ENCODE measurements at regions not wholly inside any gene's neighbourhood (a gene's known extent, or its start where the extent isn't known, plus 50 kb on each side); places are given as distances from the start of the nearest gene placed in this dataset.
"Not testable (repeated sequence)": the region's sequence is repeated elsewhere in the genome, so short reads cannot be mapped to it uniquely, and the experiment has no call there.

DNA sequence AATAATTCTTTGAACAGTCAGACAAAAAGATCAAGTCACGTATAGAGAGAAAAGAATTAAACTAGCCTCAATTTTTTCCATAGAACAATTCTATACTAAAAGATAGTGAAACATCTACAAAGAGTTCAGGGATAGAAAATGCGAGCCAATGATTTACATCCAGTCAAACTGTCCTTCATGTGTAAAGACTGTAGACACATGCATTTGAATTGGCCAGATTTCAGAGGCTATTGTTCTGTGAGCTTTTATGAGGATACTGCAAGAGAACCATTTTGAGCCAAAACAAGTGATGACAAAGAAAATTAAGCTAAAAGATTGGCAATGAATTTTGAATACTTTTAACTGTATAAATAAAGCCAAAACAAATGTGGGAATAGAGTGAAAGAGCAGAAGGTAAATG is 1230.3 kb downstream of the RPA4 start:
- Histone ChIP-seq H3K36me3 (ENCODE audit: control insufficient read depth, insufficient read depth, low read length) (no peaks in the 10 kb centered on the region), H3K27me3 (ENCODE audit: control insufficient read depth, insufficient read depth, low read length) (no peaks in the 10 kb centered on the region), H3K9me3 (ENCODE audit: control insufficient read depth, low read depth, low read length) (peaks cover 4% of the 10 kb centered on the region), H3K4me3 (ENCODE audit: low read length) (no peak overlapping the region), H3K4me1 (ENCODE audit: control insufficient read depth, insufficient read depth, low read length) (no peaks in the 10 kb centered on the region), H3K27ac (ENCODE audit: low read length) (no peak overlapping the region)
- no peak for DNase-seq
- no CpG with 5 or more reads among the region's 2 CpGs for WGBS (ENCODE audit: insufficient coverage, low lambda C conversion rate)

DNA sequence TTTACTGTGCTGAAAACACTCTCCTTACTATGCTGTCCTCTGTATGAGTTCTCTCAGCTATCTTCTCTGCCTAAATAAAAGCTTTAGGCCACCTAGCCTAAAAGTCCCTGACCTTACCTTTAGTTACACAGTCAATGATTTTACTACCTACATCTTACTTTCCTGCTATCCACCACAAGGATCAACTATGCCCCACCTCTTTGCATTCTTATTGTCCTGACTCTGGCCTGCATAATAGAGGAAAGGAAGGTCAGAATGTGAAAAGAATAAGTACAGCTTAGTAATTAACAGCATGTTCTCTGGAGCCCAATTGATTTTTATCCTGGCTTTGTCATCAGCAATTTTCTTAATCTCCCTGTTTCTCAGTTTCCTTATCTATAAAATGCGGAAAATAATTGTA is 1257.8 kb downstream of the RPA4 start:
- WGBS (ENCODE audit: insufficient coverage, low lambda C conversion rate): no CpG with 5 or more reads among the region's 1 CpG
- DNase-seq: no peak
- H3K27me3 ChIP-seq (ENCODE audit: control insufficient read depth, insufficient read depth, low read length): no peaks in the 10 kb centered on the region
- no peak overlapping the region for H3K4me3 ChIP-seq (ENCODE audit: low read length)
- no peaks in the 10 kb centered on the region for H3K36me3 ChIP-seq (ENCODE audit: control insufficient read depth, insufficient read depth, low read length)
- H3K27ac ChIP-seq (ENCODE audit: low read length): no peak overlapping the region
- no peaks in the 10 kb centered on the region for H3K9me3 ChIP-seq (ENCODE audit: control insufficient read depth, low read depth, low read length)
- no peaks in the 10 kb centered on the region for H3K4me1 ChIP-seq (ENCODE audit: control insufficient read depth, insufficient read depth, low read length)

GRCh38 chrX:98191003-98191402 is 1307.3 kb downstream of the RPA4 start:
- H3K4me1 ChIP-seq (ENCODE audit: control insufficient read depth, insufficient read depth, low read length): no peaks in the 10 kb centered on the region
- H3K9me3 ChIP-seq (ENCODE audit: control insufficient read depth, low read depth, low read length): no peaks in the 10 kb centered on the region
- no CpG with 5 or more reads among the region's 1 CpG for WGBS (ENCODE audit: insufficient coverage, low lambda C conversion rate)
- no peaks in the 10 kb centered on the region for H3K36me3 ChIP-seq (ENCODE audit: control insufficient read depth, insufficient read depth, low read length)
- H3K27ac ChIP-seq (ENCODE audit: low read length): no peak overlapping the region
- H3K4me3 ChIP-seq (ENCODE audit: low read length): no peak overlapping the region
- H3K27me3 ChIP-seq (ENCODE audit: control insufficient read depth, insufficient read depth, low read length): no peaks in the 10 kb centered on the region
- DNase-seq: no peak

- Histone ChIP-seq H3K36me3 (ENCODE audit: control insufficient read depth, insufficient read depth, low read length) (no peaks in the 10 kb centered on the region), H3K4me1 (ENCODE audit: control insufficient read depth, insufficient read depth, low read length) (no peaks in the 10 kb centered on the region), H3K9me3 (ENCODE audit: control insufficient read depth, low read depth, low read length) (no peaks in the 10 kb centered on the region), H3K27me3 (ENCODE audit: control insufficient read depth, insufficient read depth, low read length) (no peaks in the 10 kb centered on the region), H3K4me3 (ENCODE audit: low read length) (no peak overlapping the region), H3K27ac (ENCODE audit: low read length) (no peak overlapping the region)
- DNase-seq: no peak
- no CpG with 5 or more reads among the region's 2 CpGs for WGBS (ENCODE audit: insufficient coverage, low lambda C conversion rate)
Measured at GRCh38 chrX:98194036-98194435, 1310.3 kb downstream of the RPA4 start.

- Histone ChIP-seq H3K4me3 (ENCODE audit: low read length) (no peak overlapping the region), H3K27ac (ENCODE audit: low read length) (no peak overlapping the region), H3K36me3 (ENCODE audit: control insufficient read depth, insufficient read depth, low read length) (no peaks in the 10 kb centered on the region), H3K4me1 (ENCODE audit: control insufficient read depth, insufficient read depth, low read length) (no peaks in the 10 kb centered on the region), H3K27me3 (ENCODE audit: control insufficient read depth, insufficient read depth, low read length) (no peaks in the 10 kb centered on the region), H3K9me3 (ENCODE audit: control insufficient read depth, low read depth, low read length) (no peaks in the 10 kb centered on the region)
- WGBS (ENCODE audit: insufficient coverage, low lambda C conversion rate): no CpG with 5 or more reads among the region's 2 CpGs
- no peak for DNase-seq
Measured at GRCh38 chrX:98203800-98204199, 1320.1 kb downstream of the RPA4 start.

DNA sequence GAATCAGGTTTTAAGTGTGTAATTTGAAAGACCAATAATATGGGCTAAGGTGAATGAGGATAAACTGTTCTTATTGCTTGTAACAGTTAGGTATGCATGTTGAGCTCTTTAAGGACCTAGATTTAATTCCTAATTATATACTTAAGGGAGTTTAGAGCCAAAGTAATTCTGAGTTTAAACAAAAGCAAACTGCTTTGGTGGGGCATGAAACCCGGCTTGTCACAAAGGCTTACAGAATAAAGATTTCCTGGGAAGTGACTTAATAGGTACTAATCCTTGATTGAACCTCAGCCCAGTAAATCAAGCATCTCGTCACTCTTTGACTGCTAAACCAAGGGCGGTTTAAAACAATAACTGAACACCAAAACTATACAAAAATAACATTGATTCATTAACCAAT is 1324.2 kb downstream of the RPA4 start:
- H3K9me3 ChIP-seq (ENCODE audit: control insufficient read depth, low read depth, low read length): no peaks in the 10 kb centered on the region
- no peak overlapping the region for H3K27ac ChIP-seq (ENCODE audit: low read length)
- no peaks in the 10 kb centered on the region for H3K27me3 ChIP-seq (ENCODE audit: control insufficient read depth, insufficient read depth, low read length)
- no peak for DNase-seq
- no CpG with 5 or more reads among the region's 3 CpGs for WGBS (ENCODE audit: insufficient coverage, low lambda C conversion rate)
- H3K4me3 ChIP-seq (ENCODE audit: low read length): no peak overlapping the region
- H3K4me1 ChIP-seq (ENCODE audit: control insufficient read depth, insufficient read depth, low read length): no peaks in the 10 kb centered on the region
- H3K36me3 ChIP-seq (ENCODE audit: control insufficient read depth, insufficient read depth, low read length): no peaks in the 10 kb centered on the region

- H3K27me3 ChIP-seq (ENCODE audit: control insufficient read depth, insufficient read depth, low read length): no peaks in the 10 kb centered on the region
- no peak overlapping the region for H3K27ac ChIP-seq (ENCODE audit: low read length)
- H3K4me1 ChIP-seq (ENCODE audit: control insufficient read depth, insufficient read depth, low read length): no peaks in the 10 kb centered on the region
- H3K4me3 ChIP-seq (ENCODE audit: low read length): no peak overlapping the region
- no peaks in the 10 kb centered on the region for H3K36me3 ChIP-seq (ENCODE audit: control insufficient read depth, insufficient read depth, low read length)
- DNase-seq: no peak
- no peaks in the 10 kb centered on the region for H3K9me3 ChIP-seq (ENCODE audit: control insufficient read depth, low read depth, low read length)
Measured at GRCh38 chrX:98231003-98231402, 1347.3 kb downstream of the RPA4 start.

GRCh38 chrX:98240061-98240460 is 1356.4 kb downstream of the RPA4 start:
- H3K4me3 ChIP-seq (ENCODE audit: low read length); H3K4me1 ChIP-seq (ENCODE audit: control insufficient read depth, insufficient read depth, low read length); H3K27ac ChIP-seq (ENCODE audit: low read length); H3K36me3 ChIP-seq (ENCODE audit: control insufficient read depth, insufficient read depth, low read length); H3K27me3 ChIP-seq (ENCODE audit: control insufficient read depth, insufficient read depth, low read length); DNase-seq; H3K9me3 ChIP-seq (ENCODE audit: control insufficient read depth, low read depth, low read length): not testable (repeated sequence)
- WGBS (ENCODE audit: insufficient coverage, low lambda C conversion rate): no CpG with 5 or more reads among the region's 6 CpGs

GRCh38 chrX:98263135-98263534 is 1379.4 kb downstream of the RPA4 start:
- Histone ChIP-seq H3K4me3 (ENCODE audit: low read length) (no peak overlapping the region), H3K9me3 (ENCODE audit: control insufficient read depth, low read depth, low read length) (no peaks in the 10 kb centered on the region), H3K4me1 (ENCODE audit: control insufficient read depth, insufficient read depth, low read length) (no peaks in the 10 kb centered on the region), H3K36me3 (ENCODE audit: control insufficient read depth, insufficient read depth, low read length) (no peaks in the 10 kb centered on the region), H3K27ac (ENCODE audit: low read length) (no peak overlapping the region), H3K27me3 (ENCODE audit: control insufficient read depth, insufficient read depth, low read length) (no peaks in the 10 kb centered on the region)
- no peak for DNase-seq

DNA sequence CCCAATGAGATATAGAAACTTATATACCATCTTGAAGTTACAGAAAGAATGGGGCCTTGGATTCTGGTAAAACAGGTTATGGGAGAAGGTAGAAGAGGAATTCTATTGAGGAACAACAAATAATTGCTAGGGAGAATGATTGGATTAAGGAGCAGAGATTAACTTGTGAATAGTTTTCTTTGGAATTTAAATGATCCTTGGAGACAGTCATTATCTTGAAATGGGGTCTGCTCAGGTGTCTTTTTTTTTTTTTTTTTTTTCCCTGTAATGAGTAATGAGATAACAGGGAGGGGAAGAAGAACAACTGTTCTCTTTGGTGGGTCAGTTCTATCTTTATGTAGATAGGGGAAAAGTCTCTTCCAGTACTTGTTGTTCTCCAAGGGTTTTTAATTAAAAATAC is 1406.0 kb downstream of the RPA4 start:
- Histone ChIP-seq H3K27ac (ENCODE audit: low read length) (no peak overlapping the region), H3K4me3 (ENCODE audit: low read length) (no peak overlapping the region), H3K9me3 (ENCODE audit: control insufficient read depth, low read depth, low read length) (peaks cover 3% of the 10 kb centered on the region), H3K4me1 (ENCODE audit: control insufficient read depth, insufficient read depth, low read length) (no peaks in the 10 kb centered on the region), H3K27me3 (ENCODE audit: control insufficient read depth, insufficient read depth, low read length) (no peaks in the 10 kb centered on the region), H3K36me3 (ENCODE audit: control insufficient read depth, insufficient read depth, low read length) (no peaks in the 10 kb centered on the region)
- no peak for DNase-seq

- peaks cover 3% of the 10 kb centered on the region for H3K9me3 ChIP-seq (ENCODE audit: control insufficient read depth, low read depth, low read length)
- no peak overlapping the region for H3K4me3 ChIP-seq (ENCODE audit: low read length)
- no peak for DNase-seq
- no peaks in the 10 kb centered on the region for H3K27me3 ChIP-seq (ENCODE audit: control insufficient read depth, insufficient read depth, low read length)
- H3K27ac ChIP-seq (ENCODE audit: low read length): no peak overlapping the region
- H3K36me3 ChIP-seq (ENCODE audit: control insufficient read depth, insufficient read depth, low read length): no peaks in the 10 kb centered on the region
- H3K4me1 ChIP-seq (ENCODE audit: control insufficient read depth, insufficient read depth, low read length): no peaks in the 10 kb centered on the region
Measured at GRCh38 chrX:98294310-98294709, 1410.6 kb downstream of the RPA4 start.

- no peak overlapping the region for H3K4me3 ChIP-seq (ENCODE audit: low read length)
- H3K27ac ChIP-seq (ENCODE audit: low read length): no peak overlapping the region
- no peaks in the 10 kb centered on the region for H3K27me3 ChIP-seq (ENCODE audit: control insufficient read depth, insufficient read depth, low read length)
- H3K9me3 ChIP-seq (ENCODE audit: control insufficient read depth, low read depth, low read length): peaks cover 3% of the 10 kb centered on the region
- no peak for DNase-seq
- H3K4me1 ChIP-seq (ENCODE audit: control insufficient read depth, insufficient read depth, low read length): no peaks in the 10 kb centered on the region
- no CpG with 5 or more reads among the region's 2 CpGs for WGBS (ENCODE audit: insufficient coverage, low lambda C conversion rate)
- H3K36me3 ChIP-seq (ENCODE audit: control insufficient read depth, insufficient read depth, low read length): no peaks in the 10 kb centered on the region
Measured at GRCh38 chrX:98296129-98296528, 1412.4 kb downstream of the RPA4 start.

All from large intestine (tissue), 3 donors.